GM21367 (cell line): ENCODE measurements at regions not wholly inside any gene's neighbourhood (a gene's known extent, or its start where the extent isn't known, plus 50 kb on each side); places are given as distances from the start of the nearest gene placed in this dataset.
A peak's percentile ranks its signal among the peaks of the same experiment; 100 is the strongest.
"Not testable (repeated sequence)": the region's sequence is repeated elsewhere in the genome, so short reads cannot be mapped to it uniquely, and the experiment has no call there.

Experiments
- ATAC-seq: cut with Tn5 transposase; IDR thresholded peaks from one replicate; pipeline ENCODE4 v1.9.1; 2021; ENCODE audit not compliant: unreplicated experiment

GRCh38 chr21:6093419-6093818, 4428.0 kb upstream of the TPTE start:
- not testable (repeated sequence) for ATAC-seq

GRCh38 chr21:6093870-6094269, 4427.5 kb upstream of the TPTE start:
- not testable (repeated sequence) for ATAC-seq

- not testable (repeated sequence) for ATAC-seq
Measured at GRCh38 chr21:6095304-6095703, 4426.1 kb upstream of the TPTE start.

- ATAC-seq = not testable (repeated sequence)
Measured at GRCh38 chr21:6096560-6097424, 4424.6 kb upstream of the TPTE start.

- not testable (repeated sequence) for ATAC-seq
Measured at GRCh38 chr21:6097736-6098135, 4423.6 kb upstream of the TPTE start.

- not testable (repeated sequence) for ATAC-seq
Measured at GRCh38 chr21:6098191-6098935, 4423.0 kb upstream of the TPTE start.

- ATAC-seq = not testable (repeated sequence)
Measured at GRCh38 chr21:6101588-6101987, 4419.8 kb upstream of the TPTE start.

- not testable (repeated sequence) for ATAC-seq
Measured at GRCh38 chr21:6104546-6104945, 4416.8 kb upstream of the TPTE start.

GRCh38 chr21:6106686-6107567, 4414.5 kb upstream of the TPTE start:
- ATAC-seq = not testable (repeated sequence)

- not testable (repeated sequence) for ATAC-seq
Measured at GRCh38 chr21:6108894-6109293, 4412.5 kb upstream of the TPTE start.

- ATAC-seq = not testable (repeated sequence)
Measured at GRCh38 chr21:6109774-6110173, 4411.6 kb upstream of the TPTE start.

- ATAC-seq = peak; percentile 79
Measured at GRCh38 chr21:6110716-6111343, 4410.6 kb upstream of the TPTE start.

GRCh38 chr21:6111354-6111753, 4410.0 kb upstream of the TPTE start:
- peak; percentile 3 for ATAC-seq

- not testable (repeated sequence) for ATAC-seq
Measured at GRCh38 chr21:6118336-6118735, 4403.0 kb upstream of the TPTE start.

GRCh38 chr21:6120863-6121262, 4400.5 kb upstream of the TPTE start:
- ATAC-seq = not testable (repeated sequence)

- not testable (repeated sequence) for ATAC-seq
Measured at GRCh38 chr21:6122629-6123028, 4398.8 kb upstream of the TPTE start.

- not testable (repeated sequence) for ATAC-seq
Measured at GRCh38 chr21:6123224-6123623, 4398.2 kb upstream of the TPTE start.

GRCh38 chr21:6125549-6126240, 4395.7 kb upstream of the TPTE start:
- not testable (repeated sequence) for ATAC-seq

GRCh38 chr21:6126976-6127732, 4394.2 kb upstream of the TPTE start:
- ATAC-seq = not testable (repeated sequence)
